CD1c-positive myeloid dendritic cell (primary cell): ENCODE measurements at regions not wholly inside any gene's neighbourhood (a gene's known extent, or its start where the extent isn't known, plus 50 kb on each side); places are given as distances from the start of the nearest gene placed in this dataset.

ENCODE experiments used
- DNase-seq: peaks from one replicate; pipeline ENCODE4 v3.0.0-alpha.2; 2016; ENCODE audit errors: extremely low spot score

DNA sequence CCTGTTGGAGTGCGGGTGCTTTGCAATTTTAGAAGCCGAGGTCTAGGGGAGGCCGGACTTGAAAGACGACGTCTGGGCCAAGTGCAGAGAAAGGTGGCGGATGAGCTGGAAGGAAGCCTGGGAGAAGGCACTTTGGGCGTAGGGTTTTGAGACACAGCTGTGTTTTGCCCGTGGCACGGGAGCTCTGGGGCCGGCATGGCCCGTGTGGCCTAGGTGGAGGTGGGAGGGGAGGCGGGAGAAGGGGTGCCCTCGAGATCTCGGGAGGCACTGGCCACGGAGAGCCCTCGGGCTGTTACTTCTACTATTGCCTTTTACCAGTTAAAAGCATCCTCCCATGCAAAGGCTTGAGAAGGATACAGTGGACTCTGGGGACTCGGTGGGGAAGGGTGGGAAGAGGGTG is 161.9 kb downstream of the FOXL1 start:
- no peak for DNase-seq

DNA sequence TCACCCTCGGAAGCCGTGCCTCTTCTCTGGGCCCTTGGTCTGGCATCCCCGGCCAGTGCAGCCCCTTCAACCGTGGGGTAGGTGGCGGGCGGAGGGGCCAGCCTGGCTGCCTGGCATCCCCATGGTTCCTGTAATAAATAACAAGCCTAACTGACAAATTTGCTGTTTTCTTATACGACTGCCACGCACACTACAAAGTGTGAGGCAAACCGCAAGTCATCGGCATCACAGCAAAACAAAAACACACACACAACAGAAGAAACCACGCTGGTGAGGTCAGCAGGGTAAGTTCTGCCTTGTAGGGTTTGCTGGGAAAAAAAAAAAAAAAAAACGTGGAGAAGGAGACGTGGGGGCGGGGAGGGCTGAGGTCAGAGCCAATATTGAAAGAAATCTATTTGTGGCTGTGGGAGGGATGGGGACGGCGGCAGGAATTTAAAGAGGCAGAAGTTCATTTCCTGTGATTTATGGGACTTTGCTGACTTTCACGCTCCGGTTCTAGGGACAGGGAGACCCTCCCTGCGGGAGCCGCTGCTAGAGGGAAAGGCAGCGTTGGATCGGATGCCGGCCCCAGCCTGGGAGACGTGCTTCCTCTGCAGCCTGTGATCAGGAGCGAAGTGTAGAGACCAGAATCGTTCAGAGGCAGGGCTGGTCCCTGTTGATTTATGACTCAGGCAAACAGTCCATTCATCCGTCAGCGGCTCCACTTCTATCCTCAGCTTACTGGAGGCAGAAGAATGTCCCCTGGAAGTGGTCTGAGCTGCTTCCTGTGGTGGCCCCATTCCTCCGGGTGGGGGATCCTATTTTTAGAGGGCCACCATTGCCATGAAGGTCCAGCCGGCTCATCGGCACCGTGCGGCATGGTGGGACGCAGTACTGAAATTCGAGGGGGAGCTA is 162.8 kb downstream of the FOXL1 start:
- DNase-seq: no peak

DNA sequence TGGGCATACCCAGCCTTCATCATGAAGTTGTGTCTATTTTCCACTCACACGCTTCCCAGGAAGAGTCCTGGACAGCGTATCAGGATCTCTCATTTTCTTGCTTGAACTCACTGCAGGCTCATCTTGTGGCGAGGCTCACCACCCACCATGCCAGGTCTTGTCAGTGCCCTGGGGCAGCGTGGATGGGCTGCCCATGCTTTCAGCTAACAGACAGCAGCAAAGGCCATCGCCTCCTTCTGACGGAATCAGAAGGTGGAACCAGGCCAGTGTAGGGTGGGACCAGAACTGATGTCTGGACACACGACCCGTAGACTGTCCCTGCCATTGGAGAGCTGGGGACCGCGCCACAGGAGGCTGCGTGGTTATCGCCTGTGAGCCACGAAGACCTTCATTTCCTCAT is 169.4 kb downstream of the FOXL1 start:
- DNase-seq: no peak

DNA sequence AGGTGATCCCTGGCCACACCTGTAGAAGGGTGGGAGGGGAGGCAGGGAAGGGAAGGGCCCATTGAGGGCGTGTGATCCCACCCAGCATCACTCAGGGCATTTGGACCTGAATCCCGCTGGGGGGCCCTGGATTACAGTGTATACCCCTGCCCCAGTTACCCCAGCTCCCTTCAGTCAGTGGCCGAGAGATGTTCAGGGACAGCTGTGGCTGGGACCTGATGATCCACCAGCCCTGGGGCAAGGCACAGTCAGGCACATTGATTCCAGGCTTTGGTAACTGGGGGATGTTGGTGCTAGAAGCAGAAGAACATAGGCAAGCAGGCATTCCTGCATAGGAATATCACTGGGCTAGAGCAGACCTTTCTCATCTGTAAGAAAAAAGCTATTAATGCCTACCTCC is 170.3 kb downstream of the FOXL1 start:
- no peak for DNase-seq

DNA sequence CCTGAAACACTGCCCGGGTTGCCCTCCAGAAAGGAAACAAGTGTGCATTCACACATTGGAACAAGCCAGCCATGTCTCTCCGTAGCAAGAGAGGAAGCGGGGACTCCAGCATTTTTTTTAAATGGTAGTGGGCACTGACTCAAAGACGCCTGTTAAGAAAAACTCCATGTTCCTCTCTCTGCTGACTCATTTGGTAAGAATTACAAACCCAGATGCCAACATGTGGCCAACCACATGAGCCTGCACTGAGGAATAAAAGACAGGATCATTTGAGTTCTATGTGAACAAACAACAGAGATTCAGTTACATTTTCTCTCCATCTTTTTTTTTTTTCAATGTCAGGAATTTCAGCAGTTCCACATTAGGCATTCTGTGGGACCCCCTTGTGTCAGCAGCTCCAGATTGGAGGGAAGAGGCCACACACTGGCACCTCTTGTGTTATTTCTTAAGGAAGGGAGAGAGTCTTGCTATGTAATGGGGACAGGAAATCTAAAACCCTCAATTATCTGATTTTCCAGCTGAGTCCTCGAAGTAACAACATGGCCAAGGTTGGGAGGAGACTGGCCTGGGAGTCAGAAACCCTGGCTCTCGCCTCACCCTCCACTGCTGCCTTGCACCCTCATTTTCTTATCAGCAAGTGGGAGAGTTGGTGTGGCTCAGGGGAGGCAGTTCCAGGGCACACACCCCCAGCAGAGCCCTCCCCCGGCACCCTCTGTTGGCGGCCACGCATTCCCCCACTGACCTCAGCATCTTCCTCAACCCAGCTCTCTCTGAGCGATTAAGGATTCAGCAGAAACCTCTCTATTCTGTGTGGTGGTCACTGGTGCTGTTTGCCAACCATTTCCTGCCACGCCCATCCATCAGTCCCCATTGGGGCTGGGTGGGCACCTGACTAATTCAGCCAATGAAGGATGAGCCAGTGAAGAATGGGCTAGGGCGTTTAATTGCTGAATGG is 173.0 kb downstream of the FOXL1 start:
- no peak for DNase-seq

DNA sequence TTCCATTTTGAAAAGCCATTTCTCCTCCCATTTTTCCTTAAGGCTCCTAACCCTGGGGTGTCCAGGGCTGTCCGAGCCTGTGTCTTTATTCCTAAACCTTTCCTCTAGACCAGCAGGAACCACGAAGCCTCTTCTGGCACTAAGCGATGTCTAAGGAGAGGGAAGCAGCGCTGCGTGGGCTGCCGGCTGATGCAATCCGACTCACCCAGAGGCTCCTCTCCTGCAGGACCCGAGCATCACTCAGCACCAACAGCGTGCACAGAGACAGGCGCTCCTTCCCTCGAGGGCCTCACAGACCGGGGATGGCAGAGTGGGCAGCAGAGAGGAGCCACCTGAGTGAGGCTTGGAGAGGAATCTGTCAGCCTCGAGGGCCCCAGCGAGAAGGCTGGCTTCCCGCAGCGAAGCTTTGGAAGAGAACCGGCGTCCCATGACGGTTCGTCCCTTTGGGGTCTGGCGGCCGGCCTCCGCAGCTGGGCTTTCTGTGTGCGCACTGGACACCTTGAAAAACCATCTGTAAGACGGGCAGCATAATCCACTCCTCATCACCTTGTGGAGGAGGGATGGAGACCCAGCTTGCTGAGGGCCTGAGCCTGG is 174.3 kb downstream of the FOXL1 start:
- no peak for DNase-seq

DNA sequence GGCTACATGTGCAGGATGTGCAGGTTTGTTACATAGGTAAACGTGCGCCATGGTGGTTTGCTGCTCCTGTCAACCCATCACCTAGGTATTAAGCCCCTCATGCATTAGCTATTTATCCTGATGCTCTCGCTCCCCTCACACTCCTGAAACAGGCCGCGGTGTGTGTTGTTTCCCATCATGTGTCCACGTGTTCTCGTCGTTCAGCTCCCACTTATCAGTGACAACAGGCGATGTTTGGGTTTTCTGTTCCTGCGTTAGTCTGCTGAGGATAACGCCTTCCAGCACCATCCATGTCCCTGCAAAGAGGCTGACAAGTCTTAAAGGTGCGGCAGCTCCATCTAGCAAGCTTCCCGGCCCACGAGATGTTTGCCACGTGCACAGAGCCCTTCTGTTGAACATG is 175.1 kb downstream of the FOXL1 start:
- DNase-seq: no peak

DNA sequence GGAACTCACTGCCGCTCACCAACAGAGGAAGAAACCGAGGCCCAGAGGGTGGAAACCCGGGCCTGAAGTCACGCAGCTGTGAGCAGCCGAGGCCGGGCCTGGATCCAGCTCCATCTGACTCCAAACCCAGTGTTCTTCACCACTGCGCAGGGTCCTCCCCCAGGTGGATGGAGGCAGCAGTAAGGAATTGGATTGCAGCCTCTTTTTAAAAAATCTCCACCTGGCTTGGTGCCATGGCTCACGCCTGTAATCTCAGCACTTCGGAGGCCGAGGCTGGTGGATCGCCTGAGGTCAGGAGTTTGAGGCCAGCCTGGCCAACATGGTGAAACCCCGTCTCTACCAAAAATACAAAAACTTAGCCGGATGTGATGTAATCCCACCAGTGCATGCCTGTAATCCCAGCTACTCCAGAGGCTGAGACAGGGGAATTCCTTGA is 177.2 kb downstream of the FOXL1 start:
- no peak for DNase-seq

DNA sequence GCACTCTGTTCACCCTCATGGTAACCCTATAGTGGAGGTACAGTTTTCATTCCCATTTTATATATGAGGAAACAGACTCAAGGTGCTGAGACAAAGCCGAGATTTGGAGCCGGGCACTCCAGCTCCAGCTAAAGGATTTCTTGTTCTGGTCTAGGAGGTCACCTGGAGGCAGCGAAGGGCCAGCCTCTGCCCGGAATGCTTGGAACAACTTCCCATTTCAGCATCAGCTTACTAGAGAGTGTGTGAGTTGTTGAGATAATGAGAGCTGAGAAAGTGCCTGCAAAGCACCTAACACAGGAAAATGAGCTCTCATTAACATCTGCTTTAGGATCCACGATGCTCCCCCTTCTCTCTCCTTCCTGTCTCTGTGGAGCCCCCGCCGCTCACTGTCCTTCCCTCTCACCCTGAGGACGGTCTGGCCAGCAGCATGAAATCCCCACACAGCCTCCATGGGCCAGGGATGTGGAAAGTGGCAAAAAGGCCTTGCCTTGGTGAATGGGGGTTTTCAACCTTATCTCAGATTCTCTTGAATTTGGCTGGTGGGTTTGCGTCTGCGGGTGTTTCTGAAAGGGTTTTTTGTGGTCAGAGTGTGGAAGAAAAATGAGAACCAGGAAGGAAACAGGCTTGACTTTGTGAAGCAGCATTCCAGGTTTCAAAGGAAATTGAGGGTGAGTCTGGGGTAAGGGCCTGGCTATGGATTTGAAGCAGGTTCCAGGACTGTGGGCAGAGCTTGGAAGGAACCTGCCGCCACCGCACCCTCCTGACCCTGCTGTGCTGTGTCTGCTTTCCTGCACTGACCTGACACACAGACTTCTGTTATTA is 178.7 kb downstream of the FOXL1 start:
- no peak for DNase-seq

DNA sequence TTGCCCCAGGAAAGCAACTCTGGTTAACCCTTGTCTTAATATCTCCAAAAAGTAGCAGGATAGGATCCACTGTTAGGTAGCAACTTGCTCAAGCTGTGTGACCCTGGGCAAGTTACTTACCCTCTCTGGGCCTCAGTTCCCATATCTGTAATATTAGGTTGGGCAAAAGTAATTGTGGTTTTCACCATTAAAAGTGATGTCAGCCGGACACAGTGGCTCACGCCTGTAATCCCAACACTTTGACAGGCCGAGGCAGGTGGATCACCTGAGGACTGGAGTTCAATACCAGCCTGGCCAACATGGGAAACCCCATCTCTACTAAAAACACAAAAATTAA is 179.3 kb downstream of the FOXL1 start:
- DNase-seq: no peak

DNA sequence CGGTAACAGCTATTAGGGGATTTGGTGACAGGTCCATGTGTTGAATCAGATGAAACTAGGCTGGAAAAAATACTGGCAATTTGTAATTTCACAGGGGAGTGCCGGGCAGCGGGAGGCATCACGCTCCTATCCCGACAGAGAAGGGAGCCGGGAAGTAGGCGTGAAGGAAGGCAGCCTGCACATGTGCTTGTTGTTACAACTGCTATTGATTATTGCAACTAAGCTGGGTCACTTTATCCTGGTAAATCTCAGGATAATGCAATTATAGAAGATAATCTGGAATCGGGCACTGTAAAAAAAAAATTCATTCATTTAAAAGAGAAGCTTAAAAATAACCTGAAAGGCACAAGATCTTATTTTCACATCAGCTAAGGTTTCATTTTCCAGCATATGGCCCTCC is 180.6 kb downstream of the FOXL1 start:
- DNase-seq: no peak

DNA sequence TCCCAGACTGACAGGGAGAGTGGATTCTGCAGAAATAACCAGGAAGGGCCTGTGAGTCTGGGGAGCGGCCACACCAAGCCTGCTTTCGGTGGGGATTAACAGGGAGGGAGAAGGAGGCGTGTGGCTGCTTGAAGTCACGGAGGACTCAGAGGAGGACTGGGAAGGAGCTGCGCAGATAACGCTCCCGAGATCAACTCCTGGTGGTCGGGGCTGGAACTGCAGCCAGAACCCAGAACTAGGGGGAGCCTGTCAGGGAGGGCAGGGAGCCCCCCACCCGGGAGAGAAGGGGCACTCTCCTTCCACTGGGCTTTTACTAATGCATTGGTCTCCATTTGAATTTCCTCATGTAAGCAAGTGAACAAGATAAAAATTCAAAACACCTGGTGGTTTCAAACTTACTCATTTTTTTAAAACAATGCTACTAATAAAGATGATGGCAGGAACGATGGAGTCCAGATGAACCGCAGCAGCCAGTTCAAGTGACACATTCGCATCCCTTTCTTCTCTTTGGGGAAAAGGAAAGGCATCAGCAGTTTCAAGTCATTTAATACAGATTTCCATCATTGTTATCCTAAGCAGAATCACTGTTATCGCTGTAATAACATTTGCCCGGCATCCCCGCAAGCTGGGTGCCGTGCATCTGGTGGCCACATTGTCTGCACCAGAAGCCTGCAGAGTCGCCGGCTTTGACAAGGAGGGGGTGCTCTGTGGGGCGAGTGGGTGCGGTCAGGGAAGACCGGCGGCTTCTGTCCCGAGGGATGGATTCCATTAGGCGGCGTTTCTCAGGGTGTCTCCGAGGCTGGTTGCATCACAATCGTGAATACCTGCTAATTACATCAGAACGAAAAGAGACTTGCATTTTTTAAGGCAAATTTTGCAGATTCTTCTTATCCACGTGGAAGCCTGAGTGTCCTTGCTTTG is 183.0 kb downstream of the FOXL1 start:
- peak; percentile 11 for DNase-seq

DNA sequence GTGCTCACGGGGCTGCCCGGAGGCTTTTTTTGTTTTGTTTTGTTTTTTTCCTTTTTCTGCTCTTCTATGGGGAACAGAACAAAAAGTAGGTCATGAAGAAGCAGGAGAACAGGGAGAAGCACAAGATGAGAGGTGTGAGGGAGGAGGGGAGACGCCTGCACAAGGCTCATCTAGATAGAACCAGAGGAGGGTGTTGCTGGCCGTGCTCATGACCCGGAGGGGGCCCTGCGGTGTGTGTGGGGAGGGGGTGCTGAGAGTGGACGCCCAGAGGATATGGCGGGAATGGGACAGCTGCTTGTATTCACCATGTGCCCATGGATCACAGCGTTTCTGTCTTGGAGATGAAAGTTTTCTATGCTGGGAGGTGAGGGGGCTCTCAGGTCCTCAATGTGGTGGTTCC is 183.7 kb downstream of the FOXL1 start:
- no peak for DNase-seq

DNA sequence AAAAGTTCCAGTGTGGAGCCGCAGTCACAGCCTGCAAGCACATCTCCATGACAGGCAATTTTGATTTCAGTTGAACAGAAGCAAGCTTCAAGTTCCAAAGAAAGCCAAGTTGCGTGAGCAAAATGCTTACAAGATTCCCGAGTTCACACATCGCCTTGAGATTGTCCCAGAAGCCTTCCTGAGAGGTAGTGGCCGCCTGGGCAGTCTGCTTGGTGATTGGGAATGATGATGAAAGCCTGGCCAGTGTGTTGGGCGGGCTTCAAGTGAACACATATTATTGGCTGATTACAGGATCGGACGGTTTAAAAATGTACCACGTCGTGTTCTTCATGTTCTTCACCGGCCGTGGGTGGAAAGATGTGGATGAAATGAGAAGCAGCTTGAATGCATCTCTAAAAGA is 185.5 kb downstream of the FOXL1 start:
- no peak for DNase-seq

DNA sequence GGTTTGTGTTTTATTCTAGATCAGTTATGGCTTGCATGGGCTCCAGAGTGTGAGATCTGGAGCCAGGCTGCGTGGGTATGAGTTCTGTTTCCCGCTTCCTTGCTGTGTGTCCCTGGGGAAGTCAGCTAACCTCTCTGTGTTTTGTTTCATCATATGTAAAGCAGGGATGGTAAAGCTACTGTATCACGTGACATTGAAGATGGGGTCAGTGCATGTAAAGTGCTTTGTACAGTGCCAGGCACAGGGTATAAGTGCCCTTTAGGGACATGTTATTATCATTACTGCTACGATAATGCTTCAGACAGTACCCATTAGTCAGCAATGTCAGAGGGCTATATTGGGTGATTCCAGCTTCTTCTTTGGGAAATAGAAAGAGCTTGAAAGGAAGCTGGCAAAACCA is 186.2 kb downstream of the FOXL1 start:
- DNase-seq: no peak

DNA sequence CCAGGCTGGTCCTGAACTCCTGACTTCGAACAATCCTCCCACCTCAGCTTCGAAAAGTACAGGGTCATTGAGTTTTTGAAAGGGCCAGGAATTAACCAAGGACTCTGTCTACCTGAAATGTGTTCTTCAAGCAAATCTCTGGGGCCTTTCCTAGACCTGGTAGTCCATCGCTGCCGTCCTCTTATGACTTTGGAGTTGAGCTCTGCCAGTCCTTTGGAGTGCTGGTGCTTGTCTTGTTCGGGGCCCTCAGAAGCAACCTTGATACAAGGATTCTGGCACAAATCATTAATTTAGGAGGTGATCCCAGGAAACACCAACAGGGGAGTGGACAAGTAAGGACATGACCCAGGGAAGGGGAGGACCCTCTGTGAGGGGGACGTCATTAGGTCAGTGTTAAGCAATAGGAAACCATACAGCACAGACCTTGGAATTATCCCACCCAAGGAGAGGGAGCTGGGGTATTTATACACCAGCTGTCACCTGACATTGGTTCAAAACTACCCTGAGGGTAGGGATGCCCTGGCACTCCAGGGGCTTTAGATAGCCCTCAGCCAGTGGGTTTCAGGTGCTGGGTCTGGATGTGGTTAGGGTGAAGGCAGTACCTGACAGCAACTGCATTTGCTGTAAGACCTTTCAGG is 187.2 kb downstream of the FOXL1 start:
- no peak for DNase-seq

DNA sequence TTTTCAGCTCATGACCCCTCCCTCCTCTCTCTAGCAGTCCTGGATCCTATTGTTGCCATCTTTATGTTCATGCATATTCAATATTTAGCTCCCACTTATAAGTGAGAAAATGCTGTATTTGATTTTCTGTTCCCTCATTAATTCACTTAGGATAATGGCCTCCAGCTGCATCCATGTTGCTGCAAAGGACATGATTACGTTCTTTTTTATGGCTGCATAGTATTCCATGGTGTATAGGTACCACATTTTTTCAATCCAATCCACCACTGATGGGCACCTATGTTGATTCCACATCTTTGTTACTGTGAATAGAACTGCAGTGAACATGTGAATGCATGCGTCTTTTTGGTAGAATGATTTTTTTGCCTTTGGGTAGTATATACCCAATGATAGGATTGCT is 188.4 kb downstream of the FOXL1 start:
- no peak for DNase-seq

DNA sequence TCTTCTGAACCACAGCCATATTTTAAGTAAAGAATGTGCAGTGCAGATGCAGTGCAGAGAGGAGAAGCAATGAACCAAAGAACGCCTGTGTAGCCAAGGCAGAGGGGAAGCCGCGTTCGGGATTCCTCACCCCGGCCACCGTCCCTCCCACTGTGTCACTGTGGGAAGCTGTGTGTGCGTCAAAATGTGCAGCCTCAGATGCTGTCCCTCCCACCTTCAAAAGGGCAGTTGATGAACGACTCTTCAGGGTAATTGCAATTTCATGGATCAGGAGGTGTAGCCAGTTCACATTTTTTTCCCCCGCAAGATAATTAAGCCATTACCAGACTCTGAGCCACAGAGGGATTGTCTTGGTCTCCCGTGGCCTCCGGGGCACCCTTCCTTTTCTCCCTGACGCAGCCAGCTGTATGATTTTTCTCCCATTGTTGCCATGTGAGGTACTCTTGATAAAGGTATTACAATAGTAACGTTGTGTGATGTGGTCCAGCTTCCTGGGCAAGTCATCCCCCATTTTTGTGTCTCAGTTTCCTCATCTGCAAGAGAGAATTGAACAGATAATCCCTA is 190.0 kb downstream of the FOXL1 start:
- no peak for DNase-seq

DNA sequence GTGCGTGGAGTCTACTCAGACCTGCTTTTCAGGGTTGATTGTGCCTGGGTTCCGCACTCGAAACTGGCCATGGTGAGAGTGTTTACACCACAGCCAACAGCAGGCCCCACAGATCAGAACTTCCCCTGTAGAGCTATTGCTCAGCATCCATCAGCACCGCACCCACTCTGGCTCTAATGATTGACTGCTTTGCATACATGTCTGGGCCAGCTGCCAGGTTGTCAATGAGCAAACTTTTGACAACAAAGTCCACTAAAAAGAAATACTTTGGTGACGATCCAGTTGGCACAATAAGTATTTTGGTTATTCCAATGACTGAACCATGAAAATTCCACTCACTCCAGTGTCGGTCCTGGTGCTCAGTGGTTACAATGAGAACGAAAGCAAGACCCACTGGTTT is 190.7 kb downstream of the FOXL1 start:
- DNase-seq: no peak
